Suprapubic skin (tissue), 4 donors: ENCODE measurements at regions not wholly inside any gene's neighbourhood (a gene's known extent, or its start where the extent isn't known, plus 50 kb on each side); places are given as distances from the start of the nearest gene placed in this dataset.

Experiments
- DNase-seq, 2 donors: peaks; one replicate each; pipeline ENCODE4 v3.0.0-alpha.2; 2019; ENCODE audit warnings: low spot score in 2 of 2
- H3K27ac ChIP-seq: fragments of 200-600 bp; sonication (generic); one replicate; pipeline ENCODE4 v1.5.1; 2019
- H3K27me3 ChIP-seq: fragments of 200-600 bp; sonication (generic); one replicate; pipeline ENCODE4 v1.5.1; 2019
- H3K36me3 ChIP-seq: fragments of 200-600 bp; sonication (generic); one replicate; pipeline ENCODE4 v1.5.1; 2019
- H3K4me1 ChIP-seq: fragments of 200-600 bp; sonication (generic); one replicate; pipeline ENCODE4 v1.5.1; 2019
- H3K4me3 ChIP-seq: fragments of 200-600 bp; sonication (generic); one replicate; pipeline ENCODE4 v1.5.1; 2019; ENCODE audit warnings: mild to moderate bottlenecking
- H3K9me3 ChIP-seq: fragments of 200-600 bp; sonication (generic); one replicate; pipeline ENCODE4 v1.5.1; 2019
- CTCF ChIP-seq, 2 donors: fragments of 200-600 bp in 1 of 2; fragments of 450-650 bp in 1 of 2; sonication (generic) in 1 of 2; IDR thresholded peaks; one replicate each; pipeline ENCODE4 v1.5.1; 2016 to 2019; ENCODE audit warnings: antibody characterized with exemption in 2 of 2, mild to moderate bottlenecking in 1 of 2, moderate library complexity in 1 of 2
- EP300 ChIP-seq: sonication (generic); formaldehyde crosslinking; IDR thresholded peaks from one replicate; pipeline ENCODE4 v1.6.1; 2017; ENCODE audit warnings: antibody characterized with exemption
- POLR2A ChIP-seq, 2 donors: fragments of 450-650 bp; IDR thresholded peaks; one replicate each; pipeline ENCODE4 v1.6.1; 2017; ENCODE audit warnings: antibody characterized with exemption in 2 of 2, mild to moderate bottlenecking in 2 of 2, moderate library complexity in 2 of 2
- POLR2AphosphoS5 ChIP-seq, 3 donors: sonication (generic); formaldehyde crosslinking; IDR thresholded peaks; one replicate each; pipeline ENCODE4 v1.6.1; 2017; ENCODE audit warnings: antibody characterized with exemption in 3 of 3
- WGBS: methylation state at CpG from one replicate; pipeline ENCODE4 v1.1.5; 2018; 5-methylcytosine and 5-hydroxymethylcytosine counted together

GRCh38 chr15:29903785-29904464 is 81.7 kb upstream of the TJP1 start:
- Histone ChIP-seq H3K36me3 (no peaks in the 10 kb centered on the region), H3K27ac (no peak overlapping the region), H3K27me3 (no peaks in the 10 kb centered on the region), H3K4me1 (no peaks in the 10 kb centered on the region), H3K9me3 (no peaks in the 10 kb centered on the region), H3K4me3 (no peak overlapping the region)
- DNase-seq: no peak
- WGBS: 84% methylated on average over 6 of the region's 6 CpGs
- TF ChIP-seq POLR2AphosphoS5 (IDR thresholded peaks at IDR 0.05) (no peak), POLR2A (IDR thresholded peaks at IDR 0.05) (no peak), CTCF (IDR thresholded peaks at IDR 0.05) (no peak), EP300 (no peak)

GRCh38 chr15:29903028-29903427 is 80.8 kb upstream of the TJP1 start:
- no peak for DNase-seq
- WGBS: 90% methylated on average over 2 of the region's 2 CpGs

GRCh38 chr15:29900237-29901189 is 78.2 kb upstream of the TJP1 start:
- Histone ChIP-seq H3K27ac (no peak overlapping the region), H3K36me3 (no peaks in the 10 kb centered on the region), H3K9me3 (no peaks in the 10 kb centered on the region), H3K4me1 (no peaks in the 10 kb centered on the region), H3K27me3 (no peaks in the 10 kb centered on the region), H3K4me3 (no peak overlapping the region)
- no peak for DNase-seq
- TF ChIP-seq EP300: no peak
- TF ChIP-seq POLR2A (IDR thresholded peaks at IDR 0.05): no peak
- no peak for TF ChIP-seq POLR2AphosphoS5 (IDR thresholded peaks at IDR 0.05)
- no peak for TF ChIP-seq CTCF (IDR thresholded peaks at IDR 0.05)
- 83% methylated on average over 7 of the region's 7 CpGs for WGBS

More at GRCh38 chr15:29903028-29903427, 80.8 kb upstream of the TJP1 start:
- no peak overlapping the region for H3K4me3 ChIP-seq
- no peaks in the 10 kb centered on the region for H3K36me3 ChIP-seq
- H3K4me1 ChIP-seq: no peaks in the 10 kb centered on the region
- no peak for TF ChIP-seq CTCF (IDR thresholded peaks at IDR 0.05)
- TF ChIP-seq EP300: no peak
- TF ChIP-seq POLR2AphosphoS5 (IDR thresholded peaks at IDR 0.05): no peak
- no peak for TF ChIP-seq POLR2A (IDR thresholded peaks at IDR 0.05)
- H3K27me3 ChIP-seq: no peaks in the 10 kb centered on the region
- no peak overlapping the region for H3K27ac ChIP-seq
- no peaks in the 10 kb centered on the region for H3K9me3 ChIP-seq

GRCh38 chr15:29896062-29896461 is 73.8 kb upstream of the TJP1 start:
- H3K4me3 ChIP-seq: no peak overlapping the region
- WGBS: 75% methylated on average over 2 of the region's 2 CpGs
- no peak overlapping the region for H3K27ac ChIP-seq
- no peaks in the 10 kb centered on the region for H3K4me1 ChIP-seq
- TF ChIP-seq CTCF (IDR thresholded peaks at IDR 0.05) (no peak), POLR2AphosphoS5 (IDR thresholded peaks at IDR 0.05) (no peak), EP300 (no peak), POLR2A (IDR thresholded peaks at IDR 0.05) (no peak)
- DNase-seq: no peak
- H3K36me3 ChIP-seq: no peaks in the 10 kb centered on the region
- H3K9me3 ChIP-seq: no peaks in the 10 kb centered on the region
- no peaks in the 10 kb centered on the region for H3K27me3 ChIP-seq

- no peak for DNase-seq
- Histone ChIP-seq H3K27ac (no peak overlapping the region), H3K27me3 (no peaks in the 10 kb centered on the region), H3K4me3 (no peak overlapping the region), H3K36me3 (no peaks in the 10 kb centered on the region), H3K9me3 (no peaks in the 10 kb centered on the region), H3K4me1 (no peaks in the 10 kb centered on the region)
- TF ChIP-seq CTCF (IDR thresholded peaks at IDR 0.05) (no peak), EP300 (no peak)
- WGBS: 82% methylated on average over 2 of the region's 2 CpGs
Observed at GRCh38 chr15:29891096-29891457, 68.8 kb upstream of the TJP1 start.
